HG03565 (cell line): ENCODE measurements at regions not wholly inside any gene's neighbourhood (a gene's known extent, or its start where the extent isn't known, plus 50 kb on each side); places are given as distances from the start of the nearest gene placed in this dataset.
"Not testable (repeated sequence)": the region's sequence is repeated elsewhere in the genome, so short reads cannot be mapped to it uniquely, and the experiment has no call there.

Experiments used
- ATAC-seq: cut with Tn5 transposase; IDR thresholded peaks from one replicate; pipeline ENCODE4 v1.9.1; 2021; ENCODE audit warnings: mild to moderate bottlenecking, moderate library complexity; ENCODE audit not compliant: unreplicated experiment

GRCh38 chr3:174536319-174536718 is 322.8 kb upstream of the NAALADL2 start:
- ATAC-seq: no peak

GRCh38 chr3:174538151-174538550 is 321.0 kb upstream of the NAALADL2 start:
- ATAC-seq: no peak

- no peak for ATAC-seq
Measured at GRCh38 chr3:174540116-174540908, 318.8 kb upstream of the NAALADL2 start.

- no peak for ATAC-seq
Measured at GRCh38 chr3:174541708-174542315, 317.3 kb upstream of the NAALADL2 start.

- ATAC-seq: no peak
Measured at GRCh38 chr3:174547801-174548435, 311.2 kb upstream of the NAALADL2 start.

- ATAC-seq: no peak
Measured at GRCh38 chr3:174548841-174549623, 310.1 kb upstream of the NAALADL2 start.

- ATAC-seq: no peak
Measured at GRCh38 chr3:174581558-174581957, 277.6 kb upstream of the NAALADL2 start.

GRCh38 chr3:174583396-174583795 is 275.7 kb upstream of the NAALADL2 start:
- no peak for ATAC-seq

GRCh38 chr3:174587137-174587536 is 272.0 kb upstream of the NAALADL2 start:
- not testable (repeated sequence) for ATAC-seq

- ATAC-seq: no peak
Measured at GRCh38 chr3:174596447-174596982, 262.6 kb upstream of the NAALADL2 start.

- ATAC-seq: no peak
Measured at GRCh38 chr3:174598885-174599439, 260.2 kb upstream of the NAALADL2 start.

GRCh38 chr3:174613173-174613572 is 246.0 kb upstream of the NAALADL2 start:
- no peak for ATAC-seq

GRCh38 chr3:174614036-174614435 is 245.1 kb upstream of the NAALADL2 start:
- ATAC-seq: no peak

- ATAC-seq: no peak
Measured at GRCh38 chr3:174618368-174619080, 240.6 kb upstream of the NAALADL2 start.

GRCh38 chr3:174619239-174619638 is 239.9 kb upstream of the NAALADL2 start:
- ATAC-seq: no peak

GRCh38 chr3:174620138-174620537 is 239.0 kb upstream of the NAALADL2 start:
- ATAC-seq: no peak

GRCh38 chr3:174620855-174621472 is 238.2 kb upstream of the NAALADL2 start:
- ATAC-seq: no peak

- no peak for ATAC-seq
Measured at GRCh38 chr3:174633342-174633741, 225.8 kb upstream of the NAALADL2 start.

GRCh38 chr3:174636451-174636850 is 222.7 kb upstream of the NAALADL2 start:
- ATAC-seq: no peak

- ATAC-seq: no peak
Measured at GRCh38 chr3:174639406-174639805, 219.7 kb upstream of the NAALADL2 start.
